ENCODE measurements at regions not wholly inside any gene's neighbourhood (a gene's known extent, or its start where the extent isn't known, plus 50 kb on each side); places are given as distances from the start of the nearest gene placed in this dataset.
"Not testable (repeated sequence)": the region's sequence is repeated elsewhere in the genome, so short reads cannot be mapped to it uniquely, and the experiment has no call there.

- no peak for DNase-seq
Measured at GRCh38 chr11:39462506-39462905, 1996.9 kb downstream of the LRRC4C start.

DNA sequence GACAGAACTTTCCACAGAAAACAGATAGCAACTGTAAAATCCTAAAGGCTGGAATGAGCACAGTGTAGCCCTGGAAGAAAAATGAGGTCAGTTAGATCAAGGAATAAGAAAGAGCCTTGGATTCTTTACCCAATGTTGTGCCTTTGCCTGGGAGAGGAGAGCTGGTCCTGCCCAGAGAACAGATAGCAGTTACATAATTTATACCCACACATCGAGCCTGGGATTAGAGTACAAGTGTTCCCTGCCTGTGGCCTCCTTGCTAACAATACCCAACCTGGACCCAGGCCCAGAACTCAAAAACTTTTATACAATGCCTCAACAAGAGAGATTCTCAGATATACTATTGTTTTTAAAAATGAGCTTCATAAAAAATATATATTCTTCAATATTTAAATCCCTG lies 1998.4 kb downstream of the LRRC4C start:
- no peak for DNase-seq

- no peak for DNase-seq
Measured at GRCh38 chr11:39459606-39460005, 1999.8 kb downstream of the LRRC4C start.

GRCh38 chr11:39458481-39458880 lies 2001.0 kb downstream of the LRRC4C start:
- DNase-seq: no peak

DNA sequence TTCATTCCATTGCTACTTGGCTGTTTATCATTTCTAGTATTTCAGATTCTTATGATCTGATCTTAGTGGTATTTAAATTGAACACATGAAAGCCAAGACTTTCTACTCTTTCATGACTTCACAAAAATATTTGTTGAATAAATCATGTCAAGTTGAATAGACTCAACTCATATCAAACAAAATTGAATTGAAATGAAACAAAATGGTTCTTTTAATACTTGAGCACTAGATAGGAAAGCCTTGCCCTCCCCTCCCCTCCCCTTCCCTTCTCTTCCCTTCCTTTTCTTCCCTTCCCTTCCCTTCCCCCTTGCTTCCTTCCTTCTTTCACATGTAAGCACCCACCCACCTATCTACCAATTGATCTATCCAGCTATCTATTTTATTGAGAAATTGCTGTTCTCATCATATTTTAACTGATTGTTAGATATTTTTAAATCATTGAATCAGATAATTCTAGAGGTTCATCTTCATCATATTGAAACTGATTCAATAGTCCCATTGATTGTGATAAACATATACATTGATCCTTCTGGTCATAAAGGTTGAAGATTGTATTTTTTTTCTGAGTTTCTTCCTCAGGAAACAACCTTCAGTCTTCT lies 2015.9 kb downstream of the LRRC4C start:
- no peak for DNase-seq

DNA sequence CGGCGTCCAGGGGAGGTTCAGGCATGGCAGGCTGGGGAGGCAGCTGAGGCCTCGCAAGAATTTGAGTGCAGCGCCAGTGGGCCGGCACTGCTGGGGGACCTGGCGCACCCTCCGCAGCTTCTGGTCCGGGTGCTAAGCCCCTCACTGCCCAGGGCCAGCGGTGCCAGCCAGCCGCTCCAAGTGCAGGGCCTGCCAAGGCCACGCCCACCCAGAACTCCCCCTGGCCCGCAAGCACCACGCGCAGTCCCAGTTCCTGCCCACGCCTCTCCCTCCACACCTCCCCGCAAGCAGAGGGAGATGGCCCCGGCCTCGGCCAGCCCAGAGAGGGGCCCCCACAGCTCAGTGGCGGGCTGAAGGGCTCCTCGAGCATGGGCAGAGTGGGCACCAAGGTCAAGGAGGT lies 2017.3 kb downstream of the LRRC4C start:
- no peak for DNase-seq

DNA sequence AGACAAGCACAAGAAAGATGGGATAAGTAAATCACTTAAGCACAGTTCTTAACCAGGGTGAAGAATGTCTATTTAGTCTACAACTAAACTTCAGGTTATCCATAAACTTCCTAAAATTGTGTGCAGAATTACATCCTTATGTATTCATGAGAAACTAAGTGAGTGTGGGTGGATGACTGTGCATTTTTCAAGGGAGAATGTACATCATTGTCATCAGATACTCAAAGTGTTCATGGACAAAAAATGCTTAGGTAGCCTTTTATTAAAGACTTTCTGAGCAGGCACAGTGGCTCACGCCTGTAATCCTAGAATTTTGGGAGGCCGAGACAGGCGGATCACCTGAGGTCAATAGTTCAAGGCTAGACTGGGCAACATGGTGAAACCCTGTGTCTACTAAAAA lies 2023.8 kb downstream of the LRRC4C start:
- no peak for DNase-seq

DNA sequence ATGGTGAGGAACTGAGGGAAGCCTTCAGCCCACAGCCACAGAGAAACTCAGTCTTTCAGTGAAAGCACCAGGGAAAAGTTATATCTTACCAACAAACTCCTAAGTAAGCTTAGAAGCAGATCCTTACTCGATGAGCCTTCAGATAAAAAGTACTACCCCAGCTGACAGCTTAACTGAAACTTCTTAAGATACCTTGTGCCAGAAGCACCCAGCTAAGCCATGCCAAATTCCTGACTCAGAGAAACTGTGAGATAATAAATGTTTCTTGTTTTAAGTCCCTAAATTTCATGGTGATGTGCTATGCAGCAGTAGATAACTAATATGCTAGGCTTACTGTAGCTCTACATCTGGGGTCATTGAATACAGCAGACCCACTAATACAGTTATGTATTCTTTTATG lies 2025.0 kb downstream of the LRRC4C start:
- DNase-seq: no peak

DNA sequence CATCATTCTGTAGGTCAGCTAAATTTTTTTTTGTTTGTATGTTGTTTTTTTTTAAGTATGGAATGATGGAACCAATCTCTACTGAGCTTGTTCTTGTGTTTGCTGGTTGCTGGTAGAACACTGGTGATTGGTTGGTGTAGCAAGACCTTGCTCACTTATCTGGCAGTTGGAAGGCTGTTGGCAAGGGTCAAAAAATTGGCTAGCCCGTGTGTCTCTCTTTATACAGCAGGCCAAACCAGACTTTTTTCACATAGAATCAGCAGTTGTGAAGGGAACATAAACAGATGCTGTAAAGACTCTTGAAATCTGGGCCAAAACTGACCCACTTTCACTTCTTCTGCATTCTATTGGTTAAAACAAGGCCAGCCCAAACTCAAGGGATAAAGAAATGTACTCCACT lies 2026.5 kb downstream of the LRRC4C start:
- no peak for DNase-seq

GRCh38 chr11:39425226-39425625 lies 2034.2 kb downstream of the LRRC4C start:
- DNase-seq: no peak

GRCh38 chr11:39412117-39412516 lies 2047.3 kb downstream of the LRRC4C start:
- no peak for DNase-seq

DNA sequence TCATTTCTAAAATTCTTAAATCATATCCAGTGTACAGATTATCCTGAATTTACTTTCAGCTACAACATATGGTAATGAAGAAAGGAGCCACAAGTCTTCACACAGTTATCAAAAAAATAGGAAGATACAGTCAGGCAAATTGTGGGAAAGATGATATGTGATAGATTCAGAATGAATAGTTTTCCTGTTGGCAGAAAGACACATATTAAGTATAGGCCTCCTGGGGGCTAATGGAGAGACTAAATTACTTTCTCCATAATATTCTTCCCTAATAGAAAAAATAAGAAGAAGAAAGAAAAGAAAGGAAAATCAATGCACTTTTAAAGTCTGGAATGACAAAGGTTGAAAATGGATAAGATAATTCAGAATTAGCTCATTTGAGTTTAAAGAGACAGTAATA lies 2073.5 kb downstream of the LRRC4C start:
- no peak for DNase-seq

DNA sequence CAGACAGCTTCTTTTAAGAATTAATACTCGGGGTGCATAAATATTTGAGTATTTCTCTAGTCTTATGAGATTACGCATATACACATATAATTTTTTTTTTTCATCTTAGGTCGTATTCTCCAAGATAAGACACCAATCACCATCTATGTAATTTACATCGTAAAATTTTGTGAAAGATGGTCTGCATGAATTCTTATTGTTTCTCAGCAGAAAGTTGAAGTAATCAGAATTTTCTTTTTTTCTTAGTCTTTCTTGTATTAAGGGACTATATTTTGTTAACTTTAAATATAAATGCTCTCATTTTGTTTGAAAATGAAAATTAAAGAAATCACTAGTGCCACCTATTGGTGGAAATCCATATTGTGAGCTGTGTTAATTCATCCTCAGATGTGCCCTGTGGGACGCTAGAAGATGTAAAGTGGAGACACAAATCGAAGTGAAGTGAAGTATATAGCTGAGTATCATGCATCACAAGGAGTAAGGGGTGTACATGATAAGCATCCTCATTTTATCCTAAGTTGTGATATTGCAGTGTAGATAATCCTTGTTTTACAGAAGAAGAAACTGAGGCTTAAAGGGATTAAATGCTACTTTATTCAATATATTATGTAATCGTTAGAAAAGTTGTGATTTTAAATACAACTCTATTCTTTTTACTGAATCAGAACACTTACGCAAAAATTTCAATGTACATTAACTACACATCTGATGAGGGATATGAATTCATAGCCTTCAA lies 2084.3 kb downstream of the LRRC4C start:
- peak; percentile 18 for DNase-seq

DNA sequence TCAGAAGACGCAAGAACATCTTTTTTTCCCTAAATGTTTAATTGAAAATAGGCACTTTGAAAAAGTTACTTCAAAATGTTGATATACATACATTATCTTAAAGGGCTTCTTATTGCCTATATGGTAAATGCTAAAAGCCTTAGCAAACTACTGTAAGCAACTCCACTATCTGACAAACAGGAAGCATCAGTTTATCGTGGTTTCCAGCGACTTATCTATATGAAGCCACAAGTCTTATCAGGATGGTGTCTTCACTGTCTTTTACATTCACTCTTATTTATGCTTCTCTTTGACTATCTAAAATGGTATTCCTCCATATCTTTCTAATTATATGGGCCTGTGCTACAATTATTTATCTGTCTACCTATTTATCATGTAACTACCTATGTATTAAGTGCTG lies 2091.9 kb downstream of the LRRC4C start:
- DNase-seq: no peak

DNA sequence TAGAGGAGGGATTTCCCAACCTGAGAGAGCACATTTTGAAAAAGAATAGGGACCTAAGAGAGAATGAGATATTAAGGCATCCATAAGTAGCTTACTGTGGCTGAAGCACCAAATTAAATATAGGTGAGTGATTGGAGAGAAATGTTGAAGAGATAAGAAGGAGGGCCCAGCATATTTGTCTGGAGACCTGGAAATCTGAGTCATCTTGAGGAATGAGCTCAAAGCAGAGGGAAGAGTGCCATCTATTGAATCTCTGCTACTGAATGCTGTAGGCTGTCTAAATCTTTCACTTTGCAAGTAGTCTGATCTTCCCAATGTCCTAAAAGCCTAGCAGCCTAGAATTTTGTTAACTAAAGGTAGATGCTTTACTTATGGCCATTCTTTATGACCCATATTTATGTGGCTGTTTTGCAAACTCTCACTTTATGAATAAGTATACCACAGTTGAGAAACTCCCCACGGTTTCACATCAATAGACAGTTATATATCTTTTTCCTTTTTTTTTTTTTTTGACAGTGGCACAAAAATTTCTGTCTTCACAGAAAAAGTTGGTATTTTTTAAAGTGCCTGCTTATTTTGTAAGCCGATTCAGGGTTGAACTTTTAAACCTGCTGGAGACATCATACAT lies 2093.5 kb downstream of the LRRC4C start:
- DNase-seq: peak; percentile 64

DNA sequence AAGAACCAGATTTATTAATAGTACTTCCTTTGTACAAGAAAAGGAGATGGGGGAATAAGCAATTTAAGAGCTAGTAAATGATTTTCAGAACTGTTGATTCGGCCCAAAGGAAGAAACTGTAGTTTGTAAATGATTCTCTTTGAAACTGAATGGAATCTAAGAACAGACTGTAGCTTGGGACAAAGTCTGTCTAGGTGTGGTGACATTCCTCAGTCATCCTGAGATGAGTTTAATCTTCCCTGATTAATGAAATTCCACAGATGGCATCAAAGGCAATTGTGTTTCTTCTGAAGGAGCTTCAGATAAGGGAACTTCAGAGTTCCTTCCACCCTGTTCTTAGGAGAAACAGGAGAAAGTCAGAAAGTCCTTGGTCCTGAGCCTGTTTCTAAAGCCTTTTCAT lies 2095.9 kb downstream of the LRRC4C start:
- no peak for DNase-seq

- DNase-seq: no peak
Measured at GRCh38 chr11:39361557-39361956, 2097.9 kb downstream of the LRRC4C start.

DNA sequence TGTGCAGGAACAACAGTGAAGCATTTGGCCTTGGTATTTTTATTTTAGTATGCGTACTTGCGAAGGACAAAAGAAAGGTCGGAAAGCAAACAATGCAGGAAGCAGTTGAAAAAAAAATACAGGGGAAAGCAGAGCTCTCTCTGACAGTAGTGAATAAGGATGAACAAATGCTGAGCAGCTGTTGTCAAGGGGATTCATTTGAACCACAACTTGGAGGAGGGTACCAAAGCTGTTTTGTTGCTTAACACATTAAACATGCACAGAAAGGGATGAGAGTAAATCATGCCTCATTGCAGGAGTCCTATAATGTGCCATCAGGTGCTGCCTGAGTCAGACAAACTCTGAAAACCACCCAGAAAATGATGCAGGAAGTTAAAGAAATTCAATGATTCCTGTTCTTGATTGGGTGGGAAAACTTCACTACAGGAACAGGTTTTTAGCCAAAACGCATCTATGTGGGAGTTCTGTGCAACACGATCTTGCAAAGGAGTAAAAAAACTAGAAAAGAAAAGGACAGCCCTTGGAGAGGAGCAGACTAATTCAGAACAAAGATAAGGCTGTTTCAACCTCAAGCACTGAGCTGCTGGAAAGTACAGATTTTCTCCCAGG lies 2113.5 kb downstream of the LRRC4C start:
- DNase-seq: no peak

GRCh38 chr11:39341461-39341860 lies 2118.0 kb downstream of the LRRC4C start:
- no peak for DNase-seq

GRCh38 chr11:39333006-39333405 lies 2126.4 kb downstream of the LRRC4C start:
- DNase-seq: not testable (repeated sequence)

GRCh38 chr11:39327302-39327701 lies 2132.2 kb downstream of the LRRC4C start:
- DNase-seq: no peak

GRCh38 chr11:39311888-39312287 lies 2147.6 kb downstream of the LRRC4C start:
- not testable (repeated sequence) for DNase-seq

DNA sequence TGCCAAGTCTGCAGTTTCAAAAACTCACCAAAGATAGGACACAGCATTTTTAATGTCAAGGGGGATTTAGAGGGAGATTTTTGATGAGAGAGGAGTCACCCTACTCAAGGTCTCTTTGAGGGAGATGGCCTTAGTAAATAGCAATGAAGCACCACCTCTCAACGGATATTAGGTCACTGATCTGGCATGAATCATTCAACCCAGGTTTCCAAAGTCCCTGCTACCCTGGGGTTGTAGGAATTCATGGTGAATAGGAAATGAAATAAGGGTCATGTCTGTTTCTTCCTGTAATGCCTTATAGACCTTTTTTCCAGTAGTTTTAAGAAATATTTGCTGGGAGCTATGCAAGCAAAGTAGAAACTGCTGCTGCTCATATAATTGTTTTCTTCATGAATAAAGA lies 2154.9 kb downstream of the LRRC4C start:
- DNase-seq: no peak

- no peak for DNase-seq
Measured at GRCh38 chr11:39294648-39295047, 2164.8 kb downstream of the LRRC4C start.

Data from fibroblast of skin of back (primary cell).